OCI-LY1 (cell line): ENCODE measurements at regions not wholly inside any gene's neighbourhood (a gene's known extent, or its start where the extent isn't known, plus 50 kb on each side); places are given as distances from the start of the nearest gene placed in this dataset.

Experiments used
- H2AFZ ChIP-seq: fragments of 200-600 bp; sonication (generic), shearing (Covaris generic); 2 replicates; pipeline ENCODE4 v1.6.0; 2014; ENCODE audit warnings: antibody characterized with exemption, mild to moderate bottlenecking, low read length
- H3F3A ChIP-seq: fragments of 200-600 bp; sonication (generic), shearing (Covaris generic); 2 replicates; pipeline ENCODE4 v1.6.0; 2014; ENCODE audit warnings: mild to moderate bottlenecking, antibody characterized with exemption, low read length, moderate library complexity; ENCODE audit not compliant: insufficient read depth
- H3K27ac ChIP-seq: fragments of 200-600 bp; sonication (generic); 2 replicates; pipeline ENCODE4 v1.5.1; 2014; ENCODE audit warnings: low read length, mixed run types, mild to moderate bottlenecking, low read depth; ENCODE audit not compliant: poor library complexity, severe bottlenecking
- H3K27me3 ChIP-seq: fragments of 200-600 bp; sonication (generic); 2 replicates; pipeline ENCODE4 v1.6.0; 2014; ENCODE audit warnings: antibody characterized with exemption, mild to moderate bottlenecking, low read length, moderate library complexity; ENCODE audit not compliant: insufficient read depth
- H3K36me3 ChIP-seq: fragments of 200-600 bp; sonication (generic); 2 replicates; pipeline ENCODE4 v1.6.1; 2014; ENCODE audit warnings: mild to moderate bottlenecking, antibody characterized with exemption, low read length, moderate library complexity, mixed read lengths; ENCODE audit not compliant: insufficient read depth
- H3K4me1 ChIP-seq: fragments of 200-600 bp; sonication (generic); 2 replicates; pipeline ENCODE4 v1.5.1; 2014; ENCODE audit warnings: mild to moderate bottlenecking, low read length, moderate library complexity; ENCODE audit not compliant: insufficient read depth, severe bottlenecking
- H3K4me2 ChIP-seq: fragments of 200-600 bp; sonication (generic), shearing (Covaris generic); 2 replicates; pipeline ENCODE4 v1.6.1; 2014; ENCODE audit warnings: low read length
- H3K4me3 ChIP-seq: fragments of 200-600 bp; sonication (generic); 2 replicates; pipeline ENCODE4 v1.5.1; 2014; ENCODE audit warnings: low read length, low read depth, mild to moderate bottlenecking, mixed read lengths; ENCODE audit not compliant: poor library complexity, severe bottlenecking
- H3K79me2 ChIP-seq: fragments of 200-600 bp; shearing (Covaris generic); 2 replicates; pipeline ENCODE4 v1.6.1; 2016; ENCODE audit warnings: mixed run types, low read length, mixed read lengths; ENCODE audit not compliant: insufficient read depth
- H3K9ac ChIP-seq: fragments of 200-600 bp; sonication (generic), shearing (Covaris generic); 2 replicates; pipeline ENCODE4 v1.6.1; 2014; ENCODE audit warnings: mild to moderate bottlenecking, low read length, mixed read lengths
- H3K9me2 ChIP-seq: fragments of 200-600 bp; sonication (generic), shearing (Covaris generic); 2 replicates; pipeline ENCODE4 v1.6.1; 2014; ENCODE audit warnings: low read depth, mild to moderate bottlenecking, low read length, mixed read lengths
- H3K9me3 ChIP-seq: fragments of 200-600 bp; shearing (Covaris generic); 2 replicates; pipeline ENCODE4 v1.6.1; 2014; ENCODE audit warnings: low read length, mixed read lengths
- H4K20me1 ChIP-seq: fragments of 200-600 bp; sonication (generic), shearing (Covaris generic); 2 replicates; pipeline ENCODE4 v1.6.0; 2016; ENCODE audit warnings: mild to moderate bottlenecking, low read length; ENCODE audit not compliant: insufficient read depth
- EZH2 ChIP-seq: fragments of 200-600 bp; sonication (generic), shearing (Covaris generic); IDR thresholded peaks from 2 replicates; pipeline ENCODE4 v1.8.0; 2017; ENCODE audit warnings: borderline replicate concordance, mixed run types, mild to moderate bottlenecking, antibody characterized with exemption, low read length, moderate library complexity, mixed read lengths
- TF ChIP-seq, protein P1 (sequence below): fragments of 200-600 bp; sonication (generic), shearing (Covaris generic); IDR thresholded peaks from 2 replicates; pipeline ENCODE4 v1.5.1; 2017; ENCODE audit warnings: mild to moderate bottlenecking, antibody characterized with exemption, low read length, moderate library complexity, mixed read lengths

DNA sequence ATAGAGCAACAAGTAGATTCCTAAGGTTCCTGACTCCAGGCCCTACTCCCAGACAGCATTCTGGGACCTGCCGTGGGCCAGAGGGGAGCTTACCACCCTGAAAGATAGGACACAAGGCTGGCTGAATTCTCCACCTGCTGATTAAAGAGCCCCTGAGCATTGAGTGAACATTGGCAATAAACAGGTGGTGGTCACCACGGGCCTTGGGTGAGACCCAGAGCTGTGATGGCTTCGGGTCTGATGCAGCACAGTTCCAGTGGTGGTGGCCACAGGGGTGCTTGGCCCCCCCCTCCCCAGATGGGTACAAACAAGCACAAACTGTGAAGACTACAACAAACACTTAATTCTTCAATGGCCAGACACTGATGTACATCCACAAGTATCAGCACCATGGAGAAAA lies 444.6 kb downstream of the GASK1B start:
- H3F3A ChIP-seq, result no peaks in the 10 kb centered on the region
- no peak overlapping the region for H3K4me3 ChIP-seq
- no peaks in the 10 kb centered on the region for H3K79me2 ChIP-seq
- H3K9me2 ChIP-seq, result no peaks in the 10 kb centered on the region
- H3K4me2 ChIP-seq, result no peak overlapping the region
- no peaks in the 10 kb centered on the region for H3K9me3 ChIP-seq
- TF ChIP-seq, protein P1, sequence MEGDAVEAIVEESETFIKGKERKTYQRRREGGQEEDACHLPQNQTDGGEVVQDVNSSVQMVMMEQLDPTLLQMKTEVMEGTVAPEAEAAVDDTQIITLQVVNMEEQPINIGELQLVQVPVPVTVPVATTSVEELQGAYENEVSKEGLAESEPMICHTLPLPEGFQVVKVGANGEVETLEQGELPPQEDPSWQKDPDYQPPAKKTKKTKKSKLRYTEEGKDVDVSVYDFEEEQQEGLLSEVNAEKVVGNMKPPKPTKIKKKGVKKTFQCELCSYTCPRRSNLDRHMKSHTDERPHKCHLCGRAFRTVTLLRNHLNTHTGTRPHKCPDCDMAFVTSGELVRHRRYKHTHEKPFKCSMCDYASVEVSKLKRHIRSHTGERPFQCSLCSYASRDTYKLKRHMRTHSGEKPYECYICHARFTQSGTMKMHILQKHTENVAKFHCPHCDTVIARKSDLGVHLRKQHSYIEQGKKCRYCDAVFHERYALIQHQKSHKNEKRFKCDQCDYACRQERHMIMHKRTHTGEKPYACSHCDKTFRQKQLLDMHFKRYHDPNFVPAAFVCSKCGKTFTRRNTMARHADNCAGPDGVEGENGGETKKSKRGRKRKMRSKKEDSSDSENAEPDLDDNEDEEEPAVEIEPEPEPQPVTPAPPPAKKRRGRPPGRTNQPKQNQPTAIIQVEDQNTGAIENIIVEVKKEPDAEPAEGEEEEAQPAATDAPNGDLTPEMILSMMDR, result no peak
- TF ChIP-seq EZH2, result no peak
- H3K27ac ChIP-seq, result no peak overlapping the region
- H3K4me1 ChIP-seq, result no peaks in the 10 kb centered on the region
- H3K36me3 ChIP-seq, result no peaks in the 10 kb centered on the region
- H4K20me1 ChIP-seq, result no peaks in the 10 kb centered on the region
- no peaks in the 10 kb centered on the region for H3K27me3 ChIP-seq
- H3K9ac ChIP-seq, result no peak overlapping the region
- H2AFZ ChIP-seq, result no peak overlapping the region

DNA sequence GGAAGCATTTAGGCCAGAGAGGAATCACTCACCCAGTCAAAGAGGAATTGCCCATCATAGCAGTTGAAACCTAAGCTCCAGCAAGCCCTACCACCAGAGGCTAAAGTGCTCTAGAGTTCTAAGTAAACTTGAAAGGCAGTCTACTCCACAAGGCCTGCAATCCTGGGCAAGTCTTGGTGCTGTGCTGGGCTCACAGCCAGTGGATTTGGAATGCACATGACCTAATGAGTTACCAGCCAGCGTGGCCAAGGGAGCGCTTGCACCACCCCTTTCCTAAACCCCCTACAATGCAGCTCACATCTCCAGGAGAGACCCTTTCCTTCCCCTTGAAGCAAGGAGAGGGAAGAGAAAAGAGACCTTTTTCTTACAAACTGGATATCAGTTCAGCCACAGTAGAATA lies 445.7 kb downstream of the GASK1B start:
- H3K79me2 ChIP-seq, result no peaks in the 10 kb centered on the region
- no peaks in the 10 kb centered on the region for H3K9me3 ChIP-seq
- no peaks in the 10 kb centered on the region for H3F3A ChIP-seq
- no peaks in the 10 kb centered on the region for H3K27me3 ChIP-seq
- H3K27ac ChIP-seq, result no peak overlapping the region
- no peaks in the 10 kb centered on the region for H3K36me3 ChIP-seq
- H3K4me3 ChIP-seq, result no peak overlapping the region
- H3K4me2 ChIP-seq, result no peak overlapping the region
- TF ChIP-seq EZH2, result no peak
- TF ChIP-seq, protein P1, result no peak
- H3K9me2 ChIP-seq, result no peaks in the 10 kb centered on the region
- H4K20me1 ChIP-seq, result no peaks in the 10 kb centered on the region
- H3K4me1 ChIP-seq, result no peaks in the 10 kb centered on the region
- H2AFZ ChIP-seq, result no peak overlapping the region
- H3K9ac ChIP-seq, result no peak overlapping the region

DNA sequence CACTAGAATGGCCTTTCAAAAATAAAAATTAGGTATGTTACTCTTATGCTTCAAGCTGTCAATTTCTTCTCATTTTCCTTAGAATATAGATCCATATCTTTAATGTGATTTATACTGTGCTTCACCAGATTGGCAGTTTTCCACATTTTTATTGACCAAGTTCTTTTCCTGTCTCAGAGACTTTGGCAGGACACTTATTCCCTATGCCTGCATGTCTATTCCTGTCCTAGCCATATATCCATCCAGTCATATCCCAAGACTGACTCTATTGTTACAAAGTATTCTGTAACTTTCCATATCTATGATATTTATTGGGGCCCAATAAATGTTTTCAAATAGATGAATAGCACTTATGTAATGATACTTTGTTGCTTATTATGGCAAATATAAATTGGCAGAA lies 450.7 kb downstream of the GASK1B start:
- no peaks in the 10 kb centered on the region for H3K36me3 ChIP-seq
- H3K27ac ChIP-seq, result no peak overlapping the region
- no peak for TF ChIP-seq EZH2
- TF ChIP-seq, protein P1, result no peak
- no peak overlapping the region for H3K4me2 ChIP-seq
- no peak overlapping the region for H2AFZ ChIP-seq
- H4K20me1 ChIP-seq, result no peaks in the 10 kb centered on the region
- H3K9me3 ChIP-seq, result no peaks in the 10 kb centered on the region
- no peak overlapping the region for H3K9ac ChIP-seq
- no peaks in the 10 kb centered on the region for H3F3A ChIP-seq
- H3K9me2 ChIP-seq, result no peaks in the 10 kb centered on the region
- no peaks in the 10 kb centered on the region for H3K27me3 ChIP-seq
- no peaks in the 10 kb centered on the region for H3K79me2 ChIP-seq
- H3K4me3 ChIP-seq, result no peak overlapping the region
- no peaks in the 10 kb centered on the region for H3K4me1 ChIP-seq
